Nephron (organoid): ENCODE measurements at regions not wholly inside any gene's neighbourhood (a gene's known extent, or its start where the extent isn't known, plus 50 kb on each side); places are given as distances from the start of the nearest gene placed in this dataset.

Source experiments
- H3K27ac Mint-ChIP-seq, 3 experiments: 2 replicates each; pipeline ENCODE4 v1.8.0; 2020; ENCODE audit warnings: mixed read lengths in 3 of 3, mild to moderate bottlenecking in 2 of 3, moderate library complexity in 1 of 3
- H3K27me3 Mint-ChIP-seq: 2 replicates; pipeline ENCODE4 v1.8.0; 2021; ENCODE audit warnings: low read depth, mild to moderate bottlenecking, moderate library complexity, mixed read lengths
- H3K36me3 Mint-ChIP-seq: 2 replicates; pipeline ENCODE4 v1.8.0; 2020; ENCODE audit warnings: low read depth, mixed read lengths
- H3K4me1 Mint-ChIP-seq: 2 replicates; pipeline ENCODE4 v1.8.0; 2020; ENCODE audit warnings: mixed read lengths
- H3K4me3 Mint-ChIP-seq, 3 experiments: 2 replicates each; pipeline ENCODE4 v1.8.0; 2020; ENCODE audit warnings: mild to moderate bottlenecking in 3 of 3, mixed read lengths in 3 of 3, moderate library complexity in 2 of 3
- H3K9me3 Mint-ChIP-seq: 2 replicates; pipeline ENCODE4 v1.8.0; 2020; ENCODE audit warnings: mixed read lengths
- CTCF ChIP-seq, 3 experiments: fragments of 200-600 bp; sonication (generic); IDR thresholded peaks; one replicate each; pipeline ENCODE4 v1.5.0; 2021; ENCODE audit warnings: antibody characterized with exemption in 3 of 3; ENCODE audit not compliant: unreplicated experiment in 3 of 3

- Mint-ChIP-seq H3K36me3 (no peaks in the 10 kb centered on the region), H3K4me3 (no peak overlapping the region), H3K9me3 (no peaks in the 10 kb centered on the region), H3K27me3 (peaks cover 16% of the 10 kb centered on the region), H3K27ac (no peak overlapping the region), H3K4me1 (no peaks in the 10 kb centered on the region)
- no peak for TF ChIP-seq CTCF (IDR thresholded peaks at IDR 0.05; ENCODE audit: unreplicated experiment in 3 of 3)
Observed at GRCh38 chr2:14396533-14397083, 235.9 kb upstream of the LRATD1 start.

- Mint-ChIP-seq H3K4me3 (no peak overlapping the region), H3K4me1 (no peaks in the 10 kb centered on the region), H3K9me3 (no peaks in the 10 kb centered on the region), H3K36me3 (no peaks in the 10 kb centered on the region), H3K27me3 (peaks cover 16% of the 10 kb centered on the region), H3K27ac (no peak overlapping the region)
- no peak for TF ChIP-seq CTCF (IDR thresholded peaks at IDR 0.05; ENCODE audit: unreplicated experiment in 3 of 3)
Observed at GRCh38 chr2:14398641-14399040, 233.9 kb upstream of the LRATD1 start.

GRCh38 chr2:14401873-14402272, 230.6 kb upstream of the LRATD1 start:
- Mint-ChIP-seq H3K4me3 (no peak overlapping the region), H3K27me3 (peaks cover 16% of the 10 kb centered on the region), H3K36me3 (no peaks in the 10 kb centered on the region), H3K27ac (peak overlapping the region; percentile 29 to 74 (median 45)), H3K9me3 (no peaks in the 10 kb centered on the region), H3K4me1 (no peaks in the 10 kb centered on the region)
- no peak for TF ChIP-seq CTCF (IDR thresholded peaks at IDR 0.05; ENCODE audit: unreplicated experiment in 3 of 3)

GRCh38 chr2:14408695-14409094, 223.8 kb upstream of the LRATD1 start:
- TF ChIP-seq CTCF (IDR thresholded peaks at IDR 0.05; ENCODE audit: unreplicated experiment in 3 of 3): no peak
- Mint-ChIP-seq H3K27me3 (no peaks in the 10 kb centered on the region), H3K27ac (no peak overlapping the region), H3K9me3 (peaks cover 32% of the 10 kb centered on the region), H3K4me1 (no peaks in the 10 kb centered on the region), H3K36me3 (peaks cover 3% of the 10 kb centered on the region), H3K4me3 (no peak overlapping the region)

- Mint-ChIP-seq H3K4me3 (no peak overlapping the region), H3K9me3 (peaks cover 17% of the 10 kb centered on the region), H3K36me3 (no peaks in the 10 kb centered on the region), H3K27ac (peak overlapping the region in 1 of 3 experiments; percentile 43), H3K4me1 (peaks cover 6% of the 10 kb centered on the region), H3K27me3 (no peaks in the 10 kb centered on the region)
- no peak for TF ChIP-seq CTCF (IDR thresholded peaks at IDR 0.05; ENCODE audit: unreplicated experiment in 3 of 3)
Observed at GRCh38 chr2:14417551-14417950, 215.0 kb upstream of the LRATD1 start.

- H3K27ac Mint-ChIP-seq: no peak overlapping the region
- H3K4me3 Mint-ChIP-seq: no peak overlapping the region
- H3K36me3 Mint-ChIP-seq: no peaks in the 10 kb centered on the region
- peaks cover 12% of the 10 kb centered on the region for H3K9me3 Mint-ChIP-seq
- H3K4me1 Mint-ChIP-seq: peaks cover 6% of the 10 kb centered on the region
- no peak for TF ChIP-seq CTCF (IDR thresholded peaks at IDR 0.05; ENCODE audit: unreplicated experiment in 3 of 3)
- H3K27me3 Mint-ChIP-seq: no peaks in the 10 kb centered on the region
Observed at GRCh38 chr2:14418115-14418514, 214.4 kb upstream of the LRATD1 start.
